SU-DHL-6 (cell line): ENCODE measurements at regions not wholly inside any gene's neighbourhood (a gene's known extent, or its start where the extent isn't known, plus 50 kb on each side); places are given as distances from the start of the nearest gene placed in this dataset.

Experiments
- CTCF ChIP-seq: fragments of 200-600 bp; sonication (generic); IDR thresholded peaks from one replicate; pipeline ENCODE4 v1.5.1; 2017; ENCODE audit warnings: antibody characterized with exemption, mild to moderate bottlenecking, low read length, moderate library complexity; ENCODE audit not compliant: insufficient read depth, poor library complexity, severe bottlenecking
- EZH2phosphoT487 ChIP-seq: fragments of 200-600 bp; sonication (generic), shearing (Covaris generic); conservative IDR thresholded peaks from 2 replicates; pipeline ENCODE4 v1.6.1; 2018; ENCODE audit warnings: mild to moderate bottlenecking, antibody characterized with exemption, low read length, moderate library complexity, mixed read lengths

GRCh38 chr4:81522711-81523110 is 51.0 kb upstream of the RASGEF1B start:
- TF ChIP-seq CTCF (no peak), EZH2phosphoT487 (no peak)
